ENCODE measurements at regions not wholly inside any gene's neighbourhood (a gene's known extent, or its start where the extent isn't known, plus 50 kb on each side); places are given as distances from the start of the nearest gene placed in this dataset.
"Not testable (repeated sequence)": the region's sequence is repeated elsewhere in the genome, so short reads cannot be mapped to it uniquely, and the experiment has no call there.

GRCh38 chr2:16750175-16750924 is 84.7 kb upstream of the CYRIA start:
- DNase-seq (ENCODE audit: low spot score) = no peak

GRCh38 chr2:16748511-16749266 is 83.1 kb upstream of the CYRIA start:
- DNase-seq (ENCODE audit: low spot score) = not testable (repeated sequence)

- DNase-seq (ENCODE audit: low spot score) = no peak
Measured at GRCh38 chr2:16747689-16748088, 82.1 kb upstream of the CYRIA start.

- no peak for DNase-seq (ENCODE audit: low spot score)
Measured at GRCh38 chr2:16747257-16747656, 81.6 kb upstream of the CYRIA start.

- no peak for DNase-seq (ENCODE audit: low spot score)
Measured at GRCh38 chr2:16746833-16747232, 81.2 kb upstream of the CYRIA start.

- no peak for DNase-seq (ENCODE audit: low spot score)
Measured at GRCh38 chr2:16746329-16746728, 80.7 kb upstream of the CYRIA start.

GRCh38 chr2:16745466-16745865 is 79.8 kb upstream of the CYRIA start:
- DNase-seq (ENCODE audit: low spot score) = no peak

- DNase-seq (ENCODE audit: low spot score) = no peak
Measured at GRCh38 chr2:16744521-16744920, 78.9 kb upstream of the CYRIA start.

- no peak for DNase-seq (ENCODE audit: low spot score)
Measured at GRCh38 chr2:16742026-16742425, 76.4 kb upstream of the CYRIA start.

- DNase-seq (ENCODE audit: low spot score) = no peak
Measured at GRCh38 chr2:16741498-16741897, 75.9 kb upstream of the CYRIA start.

- DNase-seq (ENCODE audit: low spot score) = peak; percentile 16
Measured at GRCh38 chr2:16739778-16740581, 74.3 kb upstream of the CYRIA start.

- DNase-seq (ENCODE audit: low spot score) = no peak
Measured at GRCh38 chr2:16738361-16739225, 73.0 kb upstream of the CYRIA start.

GRCh38 chr2:16737812-16738211 is 72.2 kb upstream of the CYRIA start:
- no peak for DNase-seq (ENCODE audit: low spot score)

- no peak for DNase-seq (ENCODE audit: low spot score)
Measured at GRCh38 chr2:16736633-16737032, 71.0 kb upstream of the CYRIA start.

GRCh38 chr2:16729335-16729734 is 63.7 kb upstream of the CYRIA start:
- DNase-seq (ENCODE audit: low spot score) = no peak

- DNase-seq (ENCODE audit: low spot score) = no peak
Measured at GRCh38 chr2:16728351-16729136, 62.9 kb upstream of the CYRIA start.

- DNase-seq (ENCODE audit: low spot score) = not testable (repeated sequence)
Measured at GRCh38 chr2:16727849-16728248, 62.2 kb upstream of the CYRIA start.

GRCh38 chr2:16727256-16727655 is 61.6 kb upstream of the CYRIA start:
- DNase-seq (ENCODE audit: low spot score) = no peak

GRCh38 chr2:16726577-16726976 is 60.9 kb upstream of the CYRIA start:
- no peak for DNase-seq (ENCODE audit: low spot score)

GRCh38 chr2:16726147-16726546 is 60.5 kb upstream of the CYRIA start:
- no peak for DNase-seq (ENCODE audit: low spot score)

- DNase-seq (ENCODE audit: low spot score) = no peak
Measured at GRCh38 chr2:16725549-16725948, 59.9 kb upstream of the CYRIA start.

Data from LoVo (cell line).